Uterus (tissue), 2 donors: ENCODE measurements at regions not wholly inside any gene's neighbourhood (a gene's known extent, or its start where the extent isn't known, plus 50 kb on each side); places are given as distances from the start of the nearest gene placed in this dataset.

Experiments
- CTCF ChIP-seq, 4 experiments: fragments of 200-600 bp in 2 of 4; fragments of 450-650 bp in 2 of 4; sonication (generic) in 2 of 4; IDR thresholded peaks; one replicate each; pipeline ENCODE4 v1.5.1; 2016 to 2019; ENCODE audit warnings: antibody characterized with exemption in 4 of 4, mild to moderate bottlenecking in 2 of 4, moderate library complexity in 1 of 4
- POLR2A ChIP-seq, 2 donors: fragments of 450-650 bp; IDR thresholded peaks; one replicate each; pipeline ENCODE4 v1.6.1; 2016; ENCODE audit warnings: antibody characterized with exemption in 2 of 2, mild to moderate bottlenecking in 1 of 2, moderate library complexity in 1 of 2

GRCh38 chr7:58086871-58087535, 637.0 kb downstream of the ZNF716 start:
- TF ChIP-seq CTCF (IDR thresholded peaks at IDR 0.05) = no peak
- TF ChIP-seq POLR2A (IDR thresholded peaks at IDR 0.05) = no peak
